ENCODE measurements at regions not wholly inside any gene's neighbourhood (a gene's known extent, or its start where the extent isn't known, plus 50 kb on each side); places are given as distances from the start of the nearest gene placed in this dataset.
"Not testable (repeated sequence)": the region's sequence is repeated elsewhere in the genome, so short reads cannot be mapped to it uniquely, and the experiment has no call there.

GRCh38 chr13:59392328-59392727 is 771.4 kb downstream of the DIAPH3 start:
- no peak for DNase-seq

DNA sequence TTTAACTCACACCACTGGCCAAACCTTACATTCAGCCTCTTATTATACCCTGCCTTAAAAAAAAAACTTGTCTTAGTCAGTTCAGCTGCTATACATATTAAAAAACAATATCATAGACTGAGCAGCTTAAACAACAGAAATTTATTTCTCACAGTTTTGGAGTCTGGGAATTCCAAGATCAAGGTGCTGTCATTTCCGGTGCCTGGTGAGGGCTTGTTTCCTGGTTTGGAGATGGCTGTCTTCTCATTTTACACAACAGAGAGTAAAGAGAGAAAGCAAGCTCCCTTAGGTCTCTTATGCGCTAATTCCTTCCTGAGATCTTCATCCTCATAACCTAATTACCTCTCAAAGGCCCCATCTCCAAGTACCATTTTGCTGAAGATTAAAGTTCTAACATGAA is 769.2 kb downstream of the DIAPH3 start:
- DNase-seq, result no peak

- DNase-seq, result no peak
These were observed 765.6 kb downstream of the DIAPH3 start for GRCh38 chr13:59398127-59398526.

- DNase-seq, result no peak
These were observed 765.1 kb downstream of the DIAPH3 start for GRCh38 chr13:59398661-59399060.

GRCh38 chr13:59399513-59399912 is 764.2 kb downstream of the DIAPH3 start:
- no peak for DNase-seq

GRCh38 chr13:59404331-59404730 is 759.4 kb downstream of the DIAPH3 start:
- DNase-seq, result no peak

- DNase-seq, result not testable (repeated sequence)
These were observed 756.5 kb downstream of the DIAPH3 start for GRCh38 chr13:59407251-59407650.

GRCh38 chr13:59408738-59409137 is 755.0 kb downstream of the DIAPH3 start:
- DNase-seq, result peak; percentile 95

GRCh38 chr13:59409211-59409610 is 754.5 kb downstream of the DIAPH3 start:
- DNase-seq, result peak; percentile 83

DNA sequence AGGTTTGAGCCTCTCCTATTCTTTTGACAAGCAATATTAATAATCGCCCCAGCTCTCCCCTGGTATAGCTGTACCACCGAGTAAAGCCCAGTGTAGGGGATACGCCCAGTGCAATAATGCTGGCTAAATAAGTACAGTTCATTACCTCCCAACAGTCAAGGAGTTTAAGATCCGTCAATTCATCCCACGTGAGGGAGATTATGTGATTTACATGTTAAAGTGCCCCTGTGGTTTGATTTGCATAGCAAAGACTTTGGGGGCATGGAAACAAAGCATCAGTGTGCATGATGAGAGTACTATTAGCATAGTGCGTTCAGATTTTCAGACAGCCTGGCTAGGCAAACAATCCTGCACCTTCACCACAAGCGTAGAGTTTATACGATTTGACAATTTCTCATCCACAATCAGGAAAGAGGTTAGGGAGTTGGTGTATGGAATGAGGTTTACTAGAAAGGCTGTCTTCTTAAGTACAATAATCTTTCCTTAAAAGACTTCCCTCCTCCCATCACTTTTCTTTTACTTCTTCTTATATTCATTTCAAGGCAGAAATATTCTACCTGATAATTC is 754.0 kb downstream of the DIAPH3 start:
- peak; percentile 54 for DNase-seq

- DNase-seq, result no peak
These were observed 750.6 kb downstream of the DIAPH3 start for GRCh38 chr13:59413126-59413525.

- no peak for DNase-seq
These were observed 749.7 kb downstream of the DIAPH3 start for GRCh38 chr13:59414006-59414405.

- DNase-seq, result no peak
These were observed 748.2 kb downstream of the DIAPH3 start for GRCh38 chr13:59415498-59415897.

DNA sequence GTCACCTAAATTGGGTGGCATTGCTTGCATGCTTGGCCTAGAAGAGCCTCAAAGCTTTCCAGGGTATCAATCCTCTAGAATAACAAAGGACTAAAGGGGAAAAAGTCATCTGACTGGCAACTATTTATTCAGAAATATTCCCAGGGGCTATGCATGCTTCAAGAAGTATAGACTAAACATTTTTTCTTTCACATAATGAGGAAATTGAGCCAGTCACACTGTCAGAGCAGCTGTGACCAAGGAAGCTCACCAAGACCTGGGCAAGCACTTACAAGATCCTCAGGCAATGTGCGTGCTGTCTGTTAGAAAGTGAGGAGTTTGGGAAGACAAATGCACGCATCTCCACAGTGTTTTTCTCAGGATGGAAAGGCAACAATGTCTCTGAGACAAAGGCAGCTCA is 747.2 kb downstream of the DIAPH3 start:
- DNase-seq, result no peak

DNA sequence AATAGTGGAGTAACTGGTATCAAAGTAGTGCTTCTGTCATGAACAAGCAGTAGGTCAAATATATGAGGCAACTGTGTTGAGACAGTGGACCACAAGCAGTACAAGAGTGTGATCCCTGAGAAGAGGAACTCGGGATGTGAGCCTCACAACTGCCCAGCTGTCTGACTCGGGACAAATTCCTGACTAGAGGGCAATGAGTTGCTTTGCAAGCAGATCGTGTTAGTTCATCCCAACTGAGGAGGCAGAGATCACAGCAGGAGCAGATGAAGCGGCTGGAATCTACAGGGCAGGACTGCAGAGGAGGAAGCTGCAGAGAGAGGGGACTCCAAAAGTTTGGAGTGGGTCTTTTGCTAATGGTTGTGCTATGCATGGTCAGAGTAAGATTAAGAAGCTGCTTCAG is 741.1 kb downstream of the DIAPH3 start:
- DNase-seq, result no peak

- no peak for DNase-seq
These were observed 739.9 kb downstream of the DIAPH3 start for GRCh38 chr13:59423708-59424340.

- no peak for DNase-seq
These were observed 739.1 kb downstream of the DIAPH3 start for GRCh38 chr13:59424661-59425060.

DNA sequence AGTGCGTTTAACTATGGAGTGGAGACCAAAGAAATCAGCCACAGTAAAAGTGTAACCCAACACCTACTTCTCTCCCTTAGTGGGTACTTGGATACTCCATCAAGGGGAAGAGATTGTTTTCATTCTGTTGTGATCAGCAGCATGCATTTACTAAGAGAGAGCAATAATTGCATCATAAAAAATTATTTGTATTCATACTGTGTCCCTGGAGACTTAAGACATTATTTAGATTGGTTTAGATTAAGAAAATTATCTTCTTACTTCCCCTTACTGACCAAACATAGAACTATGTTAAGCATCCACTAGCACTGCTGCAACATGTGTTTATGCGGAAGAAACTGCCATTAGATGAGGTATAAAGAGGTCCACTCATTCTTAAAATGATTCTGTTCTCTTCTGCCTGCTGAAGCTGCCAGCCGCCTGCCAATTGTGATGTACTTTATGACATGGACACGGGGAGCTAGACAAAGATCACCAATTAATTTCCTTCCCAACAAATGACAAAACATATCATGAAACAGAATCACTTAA is 738.5 kb downstream of the DIAPH3 start:
- DNase-seq, result peak; percentile 53

GRCh38 chr13:59435024-59435423 is 728.7 kb downstream of the DIAPH3 start:
- DNase-seq, result no peak

DNA sequence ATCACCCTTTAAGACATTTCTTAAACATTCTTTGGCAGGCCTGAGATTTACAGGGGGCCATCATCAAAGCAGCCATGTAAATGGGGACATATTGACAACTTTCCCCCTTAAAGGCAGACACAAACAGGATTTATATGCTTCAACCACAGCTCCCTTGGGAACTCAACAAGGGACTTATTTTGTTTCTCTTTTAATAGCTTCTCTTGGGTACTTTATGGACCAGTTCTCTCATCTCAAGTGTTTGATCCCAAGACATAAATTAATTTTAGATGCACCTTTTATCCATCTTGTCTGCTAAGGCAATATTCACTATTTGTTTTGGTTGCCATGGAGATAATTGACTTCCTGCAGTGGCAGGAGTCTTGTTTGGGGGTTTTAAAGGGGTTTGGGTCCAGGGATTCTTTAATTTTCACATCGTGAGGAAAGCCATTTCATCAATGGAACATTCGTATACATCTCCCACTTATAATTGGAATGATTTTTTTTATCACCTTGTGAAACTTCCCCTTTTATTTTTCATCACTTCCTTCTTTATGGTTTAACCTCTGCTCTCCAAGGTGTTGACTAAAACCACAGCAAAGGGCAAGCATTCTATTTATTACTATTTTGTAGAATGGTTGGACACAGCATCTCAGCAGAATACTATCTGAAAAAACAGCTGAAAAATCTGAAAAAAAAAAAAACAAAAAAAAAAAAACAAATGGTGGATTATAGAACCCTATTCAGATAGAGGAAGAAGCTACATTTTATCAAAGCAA is 726.0 kb downstream of the DIAPH3 start:
- peak; percentile 65 for DNase-seq

DNA sequence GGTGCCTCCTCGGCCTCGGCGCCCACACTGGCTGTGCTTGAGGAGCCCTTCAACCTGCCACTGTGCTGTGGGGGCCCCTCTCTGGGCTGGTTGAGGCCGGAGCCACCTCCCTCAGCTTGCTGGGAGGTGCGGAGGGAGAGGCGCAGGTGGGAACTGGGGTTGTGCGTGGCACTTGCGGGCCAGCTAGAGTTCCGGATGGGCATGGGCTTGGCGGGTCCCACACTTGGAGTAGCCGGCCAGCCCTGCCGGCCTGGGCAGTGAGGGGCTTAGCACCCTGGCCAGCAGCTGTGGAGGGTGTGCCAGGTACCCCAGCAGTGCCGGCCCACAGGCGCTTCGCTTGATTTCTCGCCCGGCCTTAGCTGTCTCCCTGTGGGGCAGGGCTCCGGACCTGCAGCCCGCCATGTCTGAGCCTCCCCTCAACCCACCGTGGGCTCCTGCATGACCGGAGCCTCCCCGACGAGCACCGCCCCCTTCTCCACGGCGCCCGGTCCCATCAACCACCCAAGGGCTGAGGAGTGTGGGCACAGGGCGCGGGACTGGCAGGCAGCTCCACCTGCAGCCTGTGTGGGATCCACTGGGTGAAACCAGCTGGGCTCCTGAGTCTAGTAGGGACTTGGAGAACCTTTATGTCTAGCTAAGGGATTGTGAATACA is 723.8 kb downstream of the DIAPH3 start:
- no peak for DNase-seq

GRCh38 chr13:59441068-59441467 is 722.7 kb downstream of the DIAPH3 start:
- not testable (repeated sequence) for DNase-seq

GRCh38 chr13:59441596-59442280 is 722.0 kb downstream of the DIAPH3 start:
- DNase-seq, result no peak
